AG09309 (cell line): ENCODE measurements at regions not wholly inside any gene's neighbourhood (a gene's known extent, or its start where the extent isn't known, plus 50 kb on each side); places are given as distances from the start of the nearest gene placed in this dataset.
"Not testable (repeated sequence)": the region's sequence is repeated elsewhere in the genome, so short reads cannot be mapped to it uniquely, and the experiment has no call there.

Experiments used
- DNase-seq: peaks from one replicate; pipeline ENCODE4 v3.0.0-alpha.2; 2010; ENCODE audit warnings: low read depth
- H3K4me3 ChIP-seq: 2 replicates; pipeline ENCODE4 v1.5.1; 2011; ENCODE audit warnings: mild to moderate bottlenecking, low read depth, low read length, moderate library complexity; ENCODE audit not compliant: control insufficient read depth
- CTCF ChIP-seq: IDR thresholded peaks from 2 replicates; pipeline ENCODE4 v1.5.1; 2011; ENCODE audit warnings: mild to moderate bottlenecking, low read depth, low read length, inconsistent platforms; ENCODE audit not compliant: insufficient read depth, control insufficient read depth; ENCODE audit errors: missing control alignments

- no peak overlapping the region for H3K4me3 ChIP-seq
- TF ChIP-seq CTCF = no peak
- no peak for DNase-seq
Measured at GRCh38 chr11:101264306-101264705, 134.7 kb upstream of the PGR start.

- TF ChIP-seq CTCF = no peak
- DNase-seq = no peak
- H3K4me3 ChIP-seq = no peak overlapping the region
Measured at GRCh38 chr11:101262995-101263394, 133.4 kb upstream of the PGR start.

GRCh38 chr11:101262258-101262657 lies 132.6 kb upstream of the PGR start:
- TF ChIP-seq CTCF = no peak
- H3K4me3 ChIP-seq = no peak overlapping the region
- no peak for DNase-seq

DNA sequence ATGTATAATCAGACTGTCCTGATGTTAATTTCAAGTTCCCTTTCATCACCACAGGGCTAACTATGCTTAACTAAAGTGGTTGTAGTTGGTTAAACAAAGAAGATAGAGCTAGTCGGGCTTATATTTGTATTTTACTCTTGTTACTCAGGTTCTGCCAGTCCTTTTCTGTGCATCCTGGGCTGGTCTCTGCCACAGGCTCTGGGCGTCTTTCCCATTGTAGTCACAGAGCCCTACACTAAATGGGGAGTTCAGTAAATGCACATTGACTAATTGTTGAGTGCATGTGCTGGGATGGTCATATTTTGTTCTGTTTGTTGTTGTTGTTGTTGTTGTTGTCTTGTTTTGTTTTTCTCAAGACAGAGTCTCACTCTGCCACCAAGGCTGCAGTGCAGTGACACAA lies 125.4 kb upstream of the PGR start:
- TF ChIP-seq CTCF = no peak
- DNase-seq = no peak
- no peak overlapping the region for H3K4me3 ChIP-seq

DNA sequence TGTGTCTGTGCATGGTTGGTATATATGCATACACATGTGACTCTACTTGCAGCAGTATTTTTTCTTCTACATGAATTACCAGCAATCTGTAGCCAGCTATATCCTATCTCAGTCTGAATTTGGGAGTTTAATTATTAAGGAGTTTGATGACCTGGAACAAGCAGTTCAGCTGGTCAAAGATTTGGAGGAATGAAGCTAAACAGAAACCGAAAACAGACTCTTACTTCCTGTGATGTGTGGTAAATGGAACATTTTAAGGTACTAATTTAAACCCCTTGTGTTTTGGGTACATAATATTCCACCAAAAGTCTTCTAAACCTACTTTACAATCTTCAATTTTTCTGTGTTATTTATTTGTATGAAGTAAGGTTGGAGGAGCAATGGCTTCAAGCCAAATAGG lies 124.4 kb upstream of the PGR start:
- DNase-seq = no peak
- TF ChIP-seq CTCF = no peak
- H3K4me3 ChIP-seq = no peak overlapping the region

DNA sequence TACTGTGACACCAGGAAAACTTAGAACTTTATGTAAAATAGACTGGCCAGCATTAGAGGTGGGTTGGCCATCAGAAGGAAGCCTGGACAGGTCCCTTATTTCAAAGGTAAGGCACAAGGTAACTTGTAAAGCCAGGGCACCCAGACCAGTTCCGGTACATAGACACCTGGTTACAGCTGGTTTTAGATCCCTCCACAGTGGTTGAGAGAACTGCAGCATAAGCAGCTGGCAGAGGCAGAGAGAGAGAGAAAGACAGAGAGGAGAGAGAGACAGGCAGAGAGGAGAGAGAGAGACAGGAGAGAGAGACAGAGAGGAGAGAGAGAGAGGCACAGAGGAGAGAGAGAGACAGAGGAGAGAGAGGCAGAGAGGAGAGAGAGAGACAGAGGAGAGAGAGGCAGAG lies 116.0 kb upstream of the PGR start:
- not testable (repeated sequence) for H3K4me3 ChIP-seq

GRCh38 chr11:101245081-101245480 lies 115.5 kb upstream of the PGR start:
- H3K4me3 ChIP-seq, DNase-seq: not testable (repeated sequence)

More for the DNA sequence above, 116.0 kb upstream of the PGR start:
- not testable (repeated sequence) for DNase-seq

DNA sequence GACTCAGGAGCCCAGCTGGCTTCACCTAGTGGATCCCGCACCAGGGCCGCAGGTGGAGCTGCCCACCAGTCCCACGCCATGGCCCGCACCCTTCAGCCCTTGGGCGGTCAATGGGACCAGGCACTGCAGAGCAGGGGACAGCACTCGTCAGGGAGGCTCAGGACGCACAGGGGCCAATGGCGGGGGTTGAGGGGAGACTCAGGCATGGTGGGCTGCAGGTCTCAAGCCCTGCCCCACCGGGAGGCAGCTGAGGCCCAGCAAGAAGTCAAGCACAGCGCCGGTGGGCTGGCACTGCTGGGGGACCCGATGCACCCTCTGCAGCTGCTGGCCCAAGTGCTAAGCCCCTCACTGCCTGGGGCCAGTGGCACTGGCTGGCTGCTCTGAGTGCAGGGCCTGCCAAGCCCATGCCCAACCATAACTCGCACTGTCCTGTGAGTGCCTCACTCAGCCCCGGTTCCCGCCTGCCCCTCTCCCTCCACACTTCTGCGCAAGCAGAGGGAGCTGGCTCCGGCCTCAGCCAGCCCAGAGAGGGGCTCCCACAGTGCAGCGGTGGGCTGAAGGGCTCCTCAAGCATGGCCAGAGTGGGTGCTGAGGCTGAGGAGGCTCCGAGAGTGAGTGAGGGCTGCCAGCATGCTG lies 111.7 kb upstream of the PGR start:
- no peak for TF ChIP-seq CTCF
- H3K4me3 ChIP-seq = no peak overlapping the region
- DNase-seq = no peak

DNA sequence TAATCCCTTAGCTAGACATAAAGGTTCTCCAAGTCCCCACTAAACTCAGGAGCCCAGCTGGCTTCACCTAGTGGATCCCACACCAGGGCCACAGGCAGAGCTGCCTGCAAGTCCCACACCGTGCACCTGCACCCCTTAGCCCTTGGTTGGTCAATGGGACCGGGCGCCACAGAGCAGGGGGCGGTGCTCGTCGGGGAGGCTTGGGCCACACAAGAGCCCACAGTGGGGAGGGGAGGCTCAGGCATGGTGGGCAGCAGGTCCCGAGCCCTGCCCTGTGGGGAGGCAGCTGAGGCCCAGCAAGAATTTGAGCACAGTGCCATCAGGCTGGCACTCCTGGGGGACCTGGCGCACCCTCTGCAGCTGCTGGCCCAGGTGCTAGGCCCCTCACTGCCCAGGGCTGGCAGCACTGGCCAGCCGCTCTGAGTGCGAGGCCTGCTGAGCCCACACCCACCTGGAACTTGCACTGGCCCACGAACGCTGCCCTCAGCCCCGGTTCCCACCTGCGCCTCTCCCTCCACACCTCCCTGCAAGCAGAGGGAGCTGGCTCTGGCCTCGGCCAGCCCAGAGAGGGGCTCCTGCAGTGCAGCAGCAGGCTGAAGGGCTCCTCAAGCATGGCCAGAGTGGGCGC lies 101.7 kb upstream of the PGR start:
- DNase-seq, H3K4me3 ChIP-seq: not testable (repeated sequence)
